ENCODE measurements at regions not wholly inside any gene's neighbourhood (a gene's known extent, or its start where the extent isn't known, plus 50 kb on each side); places are given as distances from the start of the nearest gene placed in this dataset.
"Not testable (repeated sequence)": the region's sequence is repeated elsewhere in the genome, so short reads cannot be mapped to it uniquely, and the experiment has no call there.

DNA sequence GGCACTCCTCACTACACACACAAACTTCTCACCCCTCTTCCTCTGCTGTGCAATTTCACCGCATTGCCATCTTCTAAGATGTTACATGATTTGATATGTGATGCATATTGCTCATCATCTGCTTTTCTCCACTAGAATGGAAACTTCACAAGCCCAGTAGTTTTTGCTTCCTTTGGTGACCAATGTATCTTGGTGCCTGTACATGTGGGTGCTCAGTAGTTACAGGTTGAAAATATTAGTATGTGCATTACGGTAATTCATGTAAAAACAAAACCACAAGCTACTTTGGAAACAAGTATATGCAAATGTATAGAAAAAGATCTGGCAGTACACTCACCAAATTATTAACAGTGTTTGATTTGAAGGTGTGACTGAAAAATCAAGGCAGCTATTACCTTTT, 522.4 kb downstream of the TTLL7 start:
- H3K27ac Mint-ChIP-seq; H3K36me3 Mint-ChIP-seq; H3K4me3 Mint-ChIP-seq; H3K27me3 Mint-ChIP-seq (ENCODE audit: low read depth); H3K9me3 Mint-ChIP-seq; H3K4me1 Mint-ChIP-seq; DNase-seq (ENCODE audit: low spot score in 2 of 2, unreplicated experiment in 2 of 2): not testable (repeated sequence)

DNA sequence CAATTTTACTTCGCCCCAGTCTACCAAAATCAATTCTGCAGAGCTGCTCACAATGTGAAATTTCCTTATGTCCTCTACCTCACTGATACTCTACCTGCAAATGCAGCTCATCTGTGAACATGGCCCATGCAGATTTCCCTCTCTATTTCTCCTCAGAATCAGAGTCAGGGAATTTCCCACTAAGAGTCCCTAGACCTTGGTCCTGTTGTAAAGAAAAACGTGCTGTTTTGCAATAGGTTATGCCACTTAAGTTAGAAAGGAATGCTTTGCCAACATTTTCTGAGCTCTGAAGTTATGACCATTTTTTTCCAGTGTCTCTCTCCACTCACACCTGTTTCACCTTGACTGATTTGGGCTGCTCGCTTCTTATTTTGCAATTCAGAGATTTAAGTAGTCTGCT, 524.0 kb downstream of the TTLL7 start:
- H3K4me3 Mint-ChIP-seq; H3K27ac Mint-ChIP-seq; H3K4me1 Mint-ChIP-seq; DNase-seq (ENCODE audit: low spot score in 2 of 2, unreplicated experiment in 2 of 2); H3K36me3 Mint-ChIP-seq; H3K27me3 Mint-ChIP-seq (ENCODE audit: low read depth); H3K9me3 Mint-ChIP-seq: not testable (repeated sequence)

DNA sequence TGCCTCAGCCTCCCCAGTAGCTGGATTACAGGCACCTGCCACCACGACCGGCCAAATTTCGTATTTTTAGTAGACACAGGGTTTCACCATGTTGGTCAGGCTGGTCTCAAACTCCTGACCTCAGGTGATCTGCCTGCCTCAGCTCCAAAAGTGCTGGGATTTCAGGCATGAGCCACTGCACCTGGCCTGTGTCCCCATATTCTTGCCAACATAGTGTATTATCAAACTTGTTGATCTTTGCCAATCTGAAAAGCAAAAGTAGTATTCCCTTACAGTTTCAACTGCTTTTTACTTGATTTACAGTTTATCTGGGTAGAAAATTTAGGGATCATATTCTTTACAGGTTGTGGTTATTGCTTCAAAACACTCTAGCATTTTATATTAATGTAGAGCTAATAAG, 524.9 kb downstream of the TTLL7 start:
- H3K36me3 Mint-ChIP-seq; H3K4me1 Mint-ChIP-seq; H3K9me3 Mint-ChIP-seq; DNase-seq (ENCODE audit: low spot score in 2 of 2, unreplicated experiment in 2 of 2); H3K27ac Mint-ChIP-seq; H3K27me3 Mint-ChIP-seq (ENCODE audit: low read depth); H3K4me3 Mint-ChIP-seq: not testable (repeated sequence)

DNA sequence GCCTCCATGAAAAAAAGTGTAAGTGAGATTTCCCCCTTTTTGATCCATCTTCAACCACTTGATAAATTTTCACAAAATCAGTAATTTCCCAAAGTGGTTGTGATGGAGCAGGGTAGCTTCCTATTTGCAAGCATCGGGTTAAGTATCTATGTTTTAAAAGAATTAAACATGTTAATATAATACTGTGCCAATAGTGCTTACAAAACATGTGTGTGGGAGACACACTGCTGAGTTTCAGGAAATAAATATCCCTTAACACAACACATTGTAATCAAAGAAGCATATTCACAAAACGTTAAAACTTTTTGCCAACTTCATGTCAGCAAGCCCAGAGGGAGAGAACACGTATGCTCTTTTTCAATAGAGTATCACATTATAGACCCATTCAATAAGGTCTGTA, 526.9 kb downstream of the TTLL7 start:
- not testable (repeated sequence) for H3K27ac Mint-ChIP-seq; H3K9me3 Mint-ChIP-seq; DNase-seq (ENCODE audit: low spot score in 2 of 2, unreplicated experiment in 2 of 2); H3K27me3 Mint-ChIP-seq (ENCODE audit: low read depth); H3K36me3 Mint-ChIP-seq; H3K4me1 Mint-ChIP-seq; H3K4me3 Mint-ChIP-seq

DNA sequence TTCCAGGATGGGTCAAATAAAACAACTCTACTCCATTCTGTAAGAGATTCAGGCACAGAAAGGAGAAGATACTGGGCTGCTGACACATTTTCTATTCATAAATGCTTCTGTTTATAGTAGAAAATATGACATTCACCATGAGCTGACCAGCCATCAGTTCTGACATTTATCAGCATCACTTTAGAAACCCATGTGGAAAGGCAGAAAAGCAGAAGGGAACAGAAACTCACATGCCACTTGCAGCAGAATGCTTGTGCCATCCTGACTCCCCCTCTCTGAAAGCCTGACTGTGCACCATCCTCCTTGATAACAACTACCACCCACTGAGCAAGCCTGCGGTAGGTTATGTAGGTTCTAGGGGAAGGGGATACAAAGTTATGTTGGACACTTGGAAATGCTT, 527.7 kb downstream of the TTLL7 start:
- H3K9me3 Mint-ChIP-seq; DNase-seq (ENCODE audit: low spot score in 2 of 2, unreplicated experiment in 2 of 2); H3K36me3 Mint-ChIP-seq; H3K27ac Mint-ChIP-seq; H3K27me3 Mint-ChIP-seq (ENCODE audit: low read depth); H3K4me3 Mint-ChIP-seq; H3K4me1 Mint-ChIP-seq: not testable (repeated sequence)

DNA sequence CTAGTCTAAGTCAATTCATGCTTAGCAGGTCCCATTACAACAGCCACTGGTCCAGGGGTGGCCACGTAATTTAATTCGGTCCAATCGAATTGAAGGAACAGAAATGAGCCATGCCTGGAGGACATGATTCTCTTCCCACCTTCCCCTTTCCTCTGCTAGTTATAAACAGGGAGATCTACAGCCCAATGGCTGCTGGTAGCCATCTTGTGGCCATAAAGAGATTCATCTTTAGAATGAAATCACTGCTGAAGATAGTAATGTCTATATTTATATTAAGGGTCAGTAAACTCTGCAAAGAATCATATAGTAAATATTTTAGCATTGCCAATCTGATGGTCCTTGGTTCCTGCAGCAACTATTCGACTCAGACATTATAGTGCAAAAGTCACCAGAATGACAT, 530.6 kb downstream of the TTLL7 start:
- H3K36me3 Mint-ChIP-seq; DNase-seq (ENCODE audit: low spot score in 2 of 2, unreplicated experiment in 2 of 2); H3K27me3 Mint-ChIP-seq (ENCODE audit: low read depth); H3K9me3 Mint-ChIP-seq; H3K4me1 Mint-ChIP-seq; H3K4me3 Mint-ChIP-seq; H3K27ac Mint-ChIP-seq: not testable (repeated sequence)

DNA sequence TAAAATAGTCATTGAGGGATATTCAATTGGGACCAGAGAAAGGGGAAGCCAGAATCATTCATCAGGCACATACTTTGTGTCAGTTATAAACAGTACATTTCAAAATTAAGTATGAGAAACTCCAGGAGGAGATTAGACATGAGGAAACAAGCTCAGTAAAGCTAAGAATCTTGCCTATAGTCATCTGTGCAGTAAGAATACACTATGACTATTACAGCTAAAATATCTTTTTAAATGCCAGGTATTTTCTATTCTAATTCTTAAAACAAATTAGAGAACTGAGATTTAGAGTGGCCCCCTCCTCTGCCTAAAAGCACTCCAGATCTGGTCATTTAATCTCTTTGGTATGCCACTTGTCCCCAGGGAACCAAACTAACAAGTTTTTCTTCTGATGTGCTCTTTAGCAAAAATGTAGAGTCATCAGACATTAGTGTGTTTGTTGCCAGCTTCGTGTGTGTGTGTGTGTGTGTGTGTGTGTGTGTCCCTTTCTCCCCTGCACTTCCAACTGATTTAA, 541.1 kb downstream of the TTLL7 start:
- H3K27me3 Mint-ChIP-seq (ENCODE audit: low read depth); H3K4me3 Mint-ChIP-seq: not testable (repeated sequence)

DNA sequence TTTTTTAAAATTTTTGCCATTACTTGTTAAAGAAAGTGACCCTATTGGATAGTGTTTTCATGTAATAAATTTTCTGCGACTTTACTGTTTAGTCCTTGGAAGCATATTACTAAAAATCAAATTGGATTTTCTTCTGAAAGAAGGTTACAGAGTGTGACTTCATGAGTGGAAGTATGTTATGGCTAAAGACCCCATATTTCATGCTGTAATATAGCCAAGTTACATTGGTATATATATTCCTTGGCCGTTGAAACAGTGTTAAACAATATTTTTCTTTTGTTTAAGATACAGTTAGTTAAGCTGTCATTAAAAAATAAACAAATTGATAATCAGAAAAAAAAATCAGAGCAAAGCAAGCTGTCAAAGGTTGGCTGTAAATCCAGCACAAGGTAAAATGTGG, 541.7 kb downstream of the TTLL7 start:
- Mint-ChIP-seq H3K27ac (peak overlapping the region; percentile 78), H3K4me1 (peaks cover 29% of the 10 kb centered on the region)
- H3K4me3 Mint-ChIP-seq; H3K36me3 Mint-ChIP-seq; H3K27me3 Mint-ChIP-seq (ENCODE audit: low read depth); H3K9me3 Mint-ChIP-seq; DNase-seq (ENCODE audit: low spot score in 2 of 2, unreplicated experiment in 2 of 2): not testable (repeated sequence)

More for the DNA sequence above, 541.1 kb downstream of the TTLL7 start:
- Mint-ChIP-seq H3K27ac (peak overlapping the region; percentile 86), H3K4me1 (peaks cover 32% of the 10 kb centered on the region)
- DNase-seq (ENCODE audit: low spot score in 2 of 2, unreplicated experiment in 2 of 2); H3K9me3 Mint-ChIP-seq; H3K36me3 Mint-ChIP-seq: not testable (repeated sequence)

DNA sequence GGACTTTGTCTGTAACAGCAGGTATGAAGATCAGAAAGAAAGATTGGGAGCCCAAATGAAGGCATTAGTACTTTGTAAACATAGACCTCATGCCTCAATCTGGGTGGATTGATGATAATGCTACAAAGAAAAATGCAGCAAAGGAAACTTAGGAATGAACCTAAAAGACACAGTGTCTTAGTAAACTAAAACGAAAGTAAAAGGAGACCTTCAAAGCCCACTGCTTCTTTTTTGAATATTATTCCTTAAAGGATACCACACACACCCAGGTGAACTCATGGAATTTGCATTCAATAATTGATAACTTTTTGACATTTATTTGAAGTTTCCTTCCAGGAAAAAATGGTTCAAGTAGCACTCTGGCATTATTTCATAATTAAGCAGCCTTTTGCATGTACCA, 543.2 kb downstream of the TTLL7 start:
- not testable (repeated sequence) for H3K27me3 Mint-ChIP-seq (ENCODE audit: low read depth); H3K4me3 Mint-ChIP-seq; DNase-seq (ENCODE audit: low spot score in 2 of 2, unreplicated experiment in 2 of 2); H3K9me3 Mint-ChIP-seq; H3K36me3 Mint-ChIP-seq
- Mint-ChIP-seq H3K27ac (peak overlapping the region; percentile 79), H3K4me1 (peaks cover 29% of the 10 kb centered on the region)

DNA sequence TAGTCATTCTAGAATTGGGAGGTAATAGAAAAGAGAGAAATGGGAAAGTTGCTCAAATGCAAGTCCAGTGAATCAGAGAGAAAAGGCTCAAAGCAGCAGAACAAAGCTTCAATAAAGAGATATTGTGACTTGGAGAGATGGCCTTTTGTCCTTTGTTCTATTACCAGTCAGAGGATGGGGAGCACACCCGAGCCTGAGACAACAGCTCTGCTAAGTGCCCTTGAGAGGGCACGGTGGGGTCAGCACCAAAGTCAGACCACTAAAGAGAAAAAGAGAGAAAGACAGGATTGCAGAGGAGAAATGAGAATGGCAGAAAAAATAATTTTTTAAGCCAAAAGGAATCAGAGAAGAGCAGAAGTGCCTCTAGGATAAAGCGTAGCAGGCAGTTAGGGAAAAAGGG, 553.1 kb downstream of the TTLL7 start:
- H3K27ac Mint-ChIP-seq; H3K36me3 Mint-ChIP-seq; DNase-seq (ENCODE audit: low spot score in 2 of 2, unreplicated experiment in 2 of 2); H3K4me3 Mint-ChIP-seq; H3K9me3 Mint-ChIP-seq; H3K27me3 Mint-ChIP-seq (ENCODE audit: low read depth): not testable (repeated sequence)
- H3K4me1 Mint-ChIP-seq, result peaks cover 10% of the 10 kb centered on the region

DNA sequence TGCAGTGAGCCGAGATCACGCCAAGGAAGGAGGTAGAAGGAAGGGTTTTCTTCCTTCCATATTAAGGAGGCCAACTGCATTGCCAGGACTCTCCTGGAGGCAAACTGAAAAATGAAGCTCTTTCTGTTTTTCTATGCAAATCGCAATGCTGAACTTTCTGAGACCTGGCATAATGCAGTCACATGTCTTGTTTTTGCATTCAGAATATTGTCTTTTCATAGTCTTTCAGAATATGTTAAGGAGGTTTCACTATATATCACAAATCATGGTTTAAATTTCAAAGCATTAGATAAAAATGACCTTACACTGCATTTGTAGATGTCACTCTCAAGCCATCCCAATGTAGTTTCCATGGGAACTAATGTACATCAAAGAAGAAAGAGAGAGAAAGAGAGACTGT, 556.5 kb downstream of the TTLL7 start:
- H3K27me3 Mint-ChIP-seq (ENCODE audit: low read depth); DNase-seq (ENCODE audit: low spot score in 2 of 2, unreplicated experiment in 2 of 2); H3K9me3 Mint-ChIP-seq; H3K4me3 Mint-ChIP-seq; H3K36me3 Mint-ChIP-seq; H3K27ac Mint-ChIP-seq: not testable (repeated sequence)
- H3K4me1 Mint-ChIP-seq, result peaks cover 27% of the 10 kb centered on the region

DNA sequence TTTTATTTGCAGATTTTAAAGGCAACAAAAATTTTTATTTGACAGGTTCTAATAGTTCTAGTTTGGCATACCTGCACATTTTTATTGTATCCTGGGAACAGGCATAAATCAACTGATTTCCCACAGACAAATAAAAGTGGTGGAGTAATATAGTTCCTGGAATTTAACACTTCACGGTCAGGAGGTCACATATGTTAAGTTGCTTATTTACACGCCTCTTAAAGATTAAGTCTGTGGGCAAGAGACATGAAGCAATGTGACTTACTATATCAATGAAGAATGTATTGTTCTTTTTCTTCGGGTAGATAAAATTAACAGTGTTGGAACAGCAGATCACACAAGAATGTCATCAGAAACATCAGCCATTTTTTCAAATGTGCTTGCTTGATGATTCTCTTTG, 558.3 kb downstream of the TTLL7 start:
- not testable (repeated sequence) for H3K27me3 Mint-ChIP-seq (ENCODE audit: low read depth); H3K9me3 Mint-ChIP-seq
- H3K4me1 Mint-ChIP-seq, result peaks cover 27% of the 10 kb centered on the region

DNA sequence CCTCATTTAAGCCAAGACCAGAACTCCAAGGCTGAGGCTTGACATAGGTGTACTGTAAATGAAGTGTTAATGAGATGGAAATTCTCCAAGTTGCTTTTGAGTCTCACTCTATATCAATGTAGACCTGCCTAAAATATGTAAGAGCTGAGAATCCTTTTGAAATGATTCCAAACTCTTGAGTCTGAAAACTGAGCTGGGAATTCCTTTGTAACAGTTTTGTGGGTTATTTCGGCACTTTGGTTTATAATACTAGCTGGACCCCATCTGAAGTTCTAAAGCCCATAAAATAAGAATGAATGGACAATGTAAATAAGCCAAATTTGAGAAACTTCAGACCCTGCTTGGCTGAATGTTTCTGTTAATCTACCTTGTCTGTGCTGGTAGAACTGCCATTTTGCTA, 558.9 kb downstream of the TTLL7 start:
- not testable (repeated sequence) for DNase-seq (ENCODE audit: low spot score in 2 of 2, unreplicated experiment in 2 of 2); H3K9me3 Mint-ChIP-seq; H3K27me3 Mint-ChIP-seq (ENCODE audit: low read depth); H3K4me3 Mint-ChIP-seq; H3K36me3 Mint-ChIP-seq; H3K27ac Mint-ChIP-seq
- H3K4me1 Mint-ChIP-seq, result peaks cover 26% of the 10 kb centered on the region

More for the DNA sequence above, 558.3 kb downstream of the TTLL7 start:
- not testable (repeated sequence) for DNase-seq (ENCODE audit: low spot score in 2 of 2, unreplicated experiment in 2 of 2); H3K4me3 Mint-ChIP-seq; H3K27ac Mint-ChIP-seq; H3K36me3 Mint-ChIP-seq

DNA sequence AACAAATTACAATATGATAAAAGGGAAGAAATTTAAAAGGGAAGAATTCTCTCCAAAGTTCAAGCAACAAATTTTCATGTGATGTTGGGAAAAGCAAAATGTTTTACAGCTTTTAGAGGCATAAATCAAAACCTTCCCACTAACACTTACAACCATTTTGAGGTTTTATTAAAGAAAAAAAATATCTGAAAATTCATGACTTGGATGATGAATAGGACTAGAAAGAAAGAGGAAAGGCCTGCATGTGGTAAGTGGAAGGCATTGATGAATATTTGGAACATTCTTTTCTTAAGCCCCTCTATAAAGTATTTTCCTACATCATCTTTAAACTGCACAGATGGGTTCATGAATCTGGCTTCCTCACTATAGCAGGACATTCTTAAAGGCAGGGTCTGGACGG, 560.6 kb downstream of the TTLL7 start:
- H3K36me3 Mint-ChIP-seq; DNase-seq (ENCODE audit: low spot score in 2 of 2, unreplicated experiment in 2 of 2); H3K27me3 Mint-ChIP-seq (ENCODE audit: low read depth); H3K4me3 Mint-ChIP-seq; H3K9me3 Mint-ChIP-seq; H3K27ac Mint-ChIP-seq: not testable (repeated sequence)
- H3K4me1 Mint-ChIP-seq, result peaks cover 26% of the 10 kb centered on the region

DNA sequence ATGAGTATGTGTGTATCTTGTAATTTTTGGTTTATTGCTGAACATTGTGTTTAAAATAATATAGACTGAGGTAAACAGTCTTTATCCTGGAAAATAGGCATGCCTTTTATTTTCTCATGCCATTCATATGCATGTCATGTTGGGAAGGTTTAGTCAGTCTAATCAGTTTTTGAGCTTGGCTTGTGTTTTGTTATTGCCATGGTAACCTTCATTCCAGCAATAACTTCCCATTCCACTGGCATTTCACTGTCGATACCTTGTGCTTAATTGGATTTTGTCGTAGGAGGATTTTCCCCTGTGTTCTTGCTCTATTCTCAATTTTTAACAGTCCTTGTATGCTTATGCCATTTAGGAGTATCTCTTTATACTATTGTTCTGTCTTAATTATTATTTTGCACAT, 563.6 kb downstream of the TTLL7 start:
- H3K9me3 Mint-ChIP-seq; H3K27me3 Mint-ChIP-seq (ENCODE audit: low read depth); H3K4me3 Mint-ChIP-seq; H3K27ac Mint-ChIP-seq; H3K36me3 Mint-ChIP-seq; DNase-seq (ENCODE audit: low spot score in 2 of 2, unreplicated experiment in 2 of 2): not testable (repeated sequence)
- peaks cover 13% of the 10 kb centered on the region for H3K4me1 Mint-ChIP-seq
